ENCODE measurements at regions not wholly inside any gene's neighbourhood (a gene's known extent, or its start where the extent isn't known, plus 50 kb on each side); places are given as distances from the start of the nearest gene placed in this dataset.
"Not testable (repeated sequence)": the region's sequence is repeated elsewhere in the genome, so short reads cannot be mapped to it uniquely, and the experiment has no call there.

DNA sequence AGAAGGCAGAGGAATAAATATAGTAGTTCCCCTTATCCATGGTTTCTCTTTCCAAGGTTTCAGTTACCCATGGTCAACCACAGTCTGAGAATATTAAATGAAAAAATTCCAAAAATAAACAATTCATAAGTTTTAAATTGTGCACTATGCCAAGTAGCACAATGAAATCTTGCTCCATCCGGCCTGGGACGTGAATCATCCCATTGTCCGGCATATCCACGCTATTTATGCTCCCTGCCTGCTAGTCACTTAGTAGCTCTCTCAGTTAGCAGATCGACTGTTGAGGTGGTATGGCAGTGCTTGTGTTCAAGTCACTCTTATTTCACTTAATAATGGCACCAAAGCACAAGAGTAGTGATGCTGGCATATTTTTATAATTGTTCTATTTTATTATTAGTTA is 58.6 kb upstream of the ARHGAP29 start:
- Histone ChIP-seq H2AFZ (no peak overlapping the region), H3K79me2 (ENCODE audit: low read depth) (no peaks in the 10 kb centered on the region), H3K4me3 (no peak overlapping the region), H3K27me3 (ENCODE audit: insufficient read depth, low read depth) (no peaks in the 10 kb centered on the region), H3K9me2 (ENCODE audit: insufficient read depth) (no peaks in the 10 kb centered on the region), H4K20me1 (ENCODE audit: insufficient read depth) (no peaks in the 10 kb centered on the region), H3K9me3 (ENCODE audit: insufficient read depth, low read depth) (peaks cover 7% of the 10 kb centered on the region; the same call in 1 of the 2 replicates), H3K27ac (no peak overlapping the region), H3K36me3 (ENCODE audit: low read depth) (no peaks in the 10 kb centered on the region), H3K4me2 (no peak overlapping the region), H3F3A (ENCODE audit: insufficient read depth, low read depth) (peaks cover 31% of the 10 kb centered on the region), H3K4me1 (replicated peaks; ENCODE audit: insufficient read depth) (peaks cover 33% of the 10 kb centered on the region)
- CTCF ChIA-PET = no interaction called here
- no peak for TF ChIP-seq EZH2 (IDR thresholded peaks at IDR 0.05; ENCODE audit: low read depth)
- TF ChIP-seq, protein P1, sequence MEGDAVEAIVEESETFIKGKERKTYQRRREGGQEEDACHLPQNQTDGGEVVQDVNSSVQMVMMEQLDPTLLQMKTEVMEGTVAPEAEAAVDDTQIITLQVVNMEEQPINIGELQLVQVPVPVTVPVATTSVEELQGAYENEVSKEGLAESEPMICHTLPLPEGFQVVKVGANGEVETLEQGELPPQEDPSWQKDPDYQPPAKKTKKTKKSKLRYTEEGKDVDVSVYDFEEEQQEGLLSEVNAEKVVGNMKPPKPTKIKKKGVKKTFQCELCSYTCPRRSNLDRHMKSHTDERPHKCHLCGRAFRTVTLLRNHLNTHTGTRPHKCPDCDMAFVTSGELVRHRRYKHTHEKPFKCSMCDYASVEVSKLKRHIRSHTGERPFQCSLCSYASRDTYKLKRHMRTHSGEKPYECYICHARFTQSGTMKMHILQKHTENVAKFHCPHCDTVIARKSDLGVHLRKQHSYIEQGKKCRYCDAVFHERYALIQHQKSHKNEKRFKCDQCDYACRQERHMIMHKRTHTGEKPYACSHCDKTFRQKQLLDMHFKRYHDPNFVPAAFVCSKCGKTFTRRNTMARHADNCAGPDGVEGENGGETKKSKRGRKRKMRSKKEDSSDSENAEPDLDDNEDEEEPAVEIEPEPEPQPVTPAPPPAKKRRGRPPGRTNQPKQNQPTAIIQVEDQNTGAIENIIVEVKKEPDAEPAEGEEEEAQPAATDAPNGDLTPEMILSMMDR (conservative IDR thresholded peaks at IDR 0.05) = no peak
- no peak for DNase-seq
- intact Hi-C loops (cut with micrococcal nuclease; ENCODE audit: unreplicated experiment) = no loop called here
- BruUV-seq (replicated peaks) = no TSS peak
- POLR2A ChIA-PET (ENCODE audit: unreplicated experiment) = no interaction called here

DNA sequence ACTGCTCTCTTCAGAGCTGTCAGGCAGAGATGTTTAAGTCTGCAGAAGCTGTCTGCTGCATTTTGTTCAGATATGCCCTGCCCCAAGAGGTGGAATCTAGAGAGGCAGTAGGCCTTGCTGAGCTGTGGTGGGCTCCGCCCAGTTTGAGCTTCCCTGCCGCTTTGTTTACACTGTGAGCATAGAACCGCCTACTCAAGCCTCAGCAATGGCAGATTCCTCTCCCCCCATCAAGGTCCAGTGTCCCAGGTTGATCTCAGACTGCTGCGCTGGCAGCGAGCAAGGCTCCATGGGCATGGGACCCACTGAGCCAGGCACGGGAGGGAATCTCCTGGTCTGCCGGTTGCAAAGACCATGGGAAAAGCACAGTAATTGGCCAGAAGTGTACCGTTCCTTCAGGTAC is 55.6 kb upstream of the ARHGAP29 start:
- H3K9me3 ChIP-seq (ENCODE audit: insufficient read depth, low read depth); H3K27me3 ChIP-seq (ENCODE audit: insufficient read depth, low read depth); H3K79me2 ChIP-seq (ENCODE audit: low read depth); H3K36me3 ChIP-seq (ENCODE audit: low read depth); intact Hi-C loops (cut with micrococcal nuclease; ENCODE audit: unreplicated experiment); H3K4me1 ChIP-seq (replicated peaks; ENCODE audit: insufficient read depth); H3F3A ChIP-seq (ENCODE audit: insufficient read depth, low read depth); H4K20me1 ChIP-seq (ENCODE audit: insufficient read depth); H2AFZ ChIP-seq; H3K9me2 ChIP-seq (ENCODE audit: insufficient read depth); H3K4me2 ChIP-seq; DNase-seq; BruUV-seq (replicated peaks); H3K4me3 ChIP-seq; H3K27ac ChIP-seq: not testable (repeated sequence)
- CTCF ChIA-PET = interaction anchor here (1.0 kb wide), 1 partner anchor 13 kb away, joined by 5 read pairs; no protein-coding TSS in a partner anchor
- POLR2A ChIA-PET (ENCODE audit: unreplicated experiment) = interaction anchor here (0.6 kb wide), 1 partner anchor 8 kb away, joined by 4 read pairs; no protein-coding TSS in a partner anchor

DNA sequence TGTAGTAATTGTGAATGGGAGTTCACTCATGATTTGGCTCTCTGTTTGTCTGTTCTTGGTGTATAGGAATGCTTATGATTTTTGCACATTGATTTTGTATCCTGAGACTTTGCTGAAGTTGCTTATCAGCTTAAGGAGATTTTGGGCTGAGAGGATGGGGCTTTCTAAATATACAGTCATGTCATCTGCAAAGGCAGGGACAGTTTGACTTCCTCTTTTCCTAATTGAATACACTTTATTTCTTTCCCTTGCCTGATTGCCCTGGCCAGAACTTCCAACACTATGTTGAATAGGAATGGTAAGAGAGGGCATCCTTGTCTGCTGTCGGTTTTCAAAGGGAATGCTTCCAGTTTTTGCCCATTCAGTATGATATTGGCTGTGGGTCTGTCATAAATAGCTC is 51.9 kb upstream of the ARHGAP29 start:
- H3K36me3 ChIP-seq (ENCODE audit: low read depth); H2AFZ ChIP-seq; BruUV-seq (replicated peaks); H3K27me3 ChIP-seq (ENCODE audit: insufficient read depth, low read depth); H3K4me3 ChIP-seq; CTCF ChIA-PET; H3K79me2 ChIP-seq (ENCODE audit: low read depth); DNase-seq; H3K9me2 ChIP-seq (ENCODE audit: insufficient read depth); H3K9me3 ChIP-seq (ENCODE audit: insufficient read depth, low read depth); H4K20me1 ChIP-seq (ENCODE audit: insufficient read depth); intact Hi-C loops (cut with micrococcal nuclease; ENCODE audit: unreplicated experiment); H3K27ac ChIP-seq; H3K4me2 ChIP-seq; POLR2A ChIA-PET (ENCODE audit: unreplicated experiment): not testable (repeated sequence)
- Histone ChIP-seq H3K4me1 (replicated peaks; ENCODE audit: insufficient read depth) (peaks cover 23% of the 10 kb centered on the region), H3F3A (ENCODE audit: insufficient read depth, low read depth) (peaks cover 21% of the 10 kb centered on the region; the same call in 1 of the 2 replicates)

Measured in PC-9 (cell line).